NB4 (cell line): ENCODE measurements at regions not wholly inside any gene's neighbourhood (a gene's known extent, or its start where the extent isn't known, plus 50 kb on each side); places are given as distances from the start of the nearest gene placed in this dataset.

ENCODE experiments used
- DNase-seq: peaks from one replicate; pipeline ENCODE4 v3.0.0; 2010; ENCODE audit warnings: low read depth
- H3K4me3 ChIP-seq: one replicate; pipeline ENCODE4 v1.5.1; 2011; ENCODE audit warnings: mild to moderate bottlenecking, low read depth, low read length, moderate library complexity
- MYC ChIP-seq: IDR thresholded peaks from 2 replicates; pipeline ENCODE4 v1.6.1; 2011; ENCODE audit warnings: low read depth, low read length
- POLR2A ChIP-seq: IDR thresholded peaks from 2 replicates; pipeline ENCODE4 v1.6.1; 2011; ENCODE audit warnings: mild to moderate bottlenecking; ENCODE audit not compliant: insufficient read length; ENCODE audit errors: extremely low read depth
- TF ChIP-seq, protein P1 (sequence below): IDR thresholded peaks from one replicate; pipeline ENCODE4 v1.5.1; 2012; ENCODE audit warnings: low read depth, low read length
- TF ChIP-seq, protein P2 (sequence below): IDR thresholded peaks from 2 replicates; pipeline ENCODE4 v1.6.1; 2011; ENCODE audit warnings: low read depth, low read length

DNA sequence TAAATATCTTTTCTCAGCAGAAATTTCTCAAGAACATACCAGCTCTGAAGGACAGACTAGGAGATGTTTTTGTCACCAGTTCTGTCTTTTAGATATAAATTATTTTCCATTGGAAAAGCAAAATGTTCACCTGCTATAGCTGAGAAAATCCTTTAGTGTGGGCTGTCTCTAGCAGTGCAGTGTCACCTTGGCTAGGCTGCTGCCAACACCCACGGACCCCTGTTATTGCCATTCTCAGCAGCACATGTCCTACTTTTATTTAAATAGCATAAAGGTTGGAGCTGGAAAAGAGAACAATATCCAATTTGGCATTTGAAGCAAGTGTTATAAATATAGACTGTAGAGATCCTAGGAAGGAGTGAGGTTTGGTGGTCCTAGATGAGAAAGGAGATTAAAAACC is 156.4 kb downstream of the TPH2 start:
- DNase-seq: no peak
- TF ChIP-seq MYC (no peak), POLR2A (no peak)
- TF ChIP-seq, protein P1, sequence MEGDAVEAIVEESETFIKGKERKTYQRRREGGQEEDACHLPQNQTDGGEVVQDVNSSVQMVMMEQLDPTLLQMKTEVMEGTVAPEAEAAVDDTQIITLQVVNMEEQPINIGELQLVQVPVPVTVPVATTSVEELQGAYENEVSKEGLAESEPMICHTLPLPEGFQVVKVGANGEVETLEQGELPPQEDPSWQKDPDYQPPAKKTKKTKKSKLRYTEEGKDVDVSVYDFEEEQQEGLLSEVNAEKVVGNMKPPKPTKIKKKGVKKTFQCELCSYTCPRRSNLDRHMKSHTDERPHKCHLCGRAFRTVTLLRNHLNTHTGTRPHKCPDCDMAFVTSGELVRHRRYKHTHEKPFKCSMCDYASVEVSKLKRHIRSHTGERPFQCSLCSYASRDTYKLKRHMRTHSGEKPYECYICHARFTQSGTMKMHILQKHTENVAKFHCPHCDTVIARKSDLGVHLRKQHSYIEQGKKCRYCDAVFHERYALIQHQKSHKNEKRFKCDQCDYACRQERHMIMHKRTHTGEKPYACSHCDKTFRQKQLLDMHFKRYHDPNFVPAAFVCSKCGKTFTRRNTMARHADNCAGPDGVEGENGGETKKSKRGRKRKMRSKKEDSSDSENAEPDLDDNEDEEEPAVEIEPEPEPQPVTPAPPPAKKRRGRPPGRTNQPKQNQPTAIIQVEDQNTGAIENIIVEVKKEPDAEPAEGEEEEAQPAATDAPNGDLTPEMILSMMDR: no peak
- TF ChIP-seq, protein P2, sequence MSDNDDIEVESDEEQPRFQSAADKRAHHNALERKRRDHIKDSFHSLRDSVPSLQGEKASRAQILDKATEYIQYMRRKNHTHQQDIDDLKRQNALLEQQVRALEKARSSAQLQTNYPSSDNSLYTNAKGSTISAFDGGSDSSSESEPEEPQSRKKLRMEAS: no peak
- no peak overlapping the region for H3K4me3 ChIP-seq

DNA sequence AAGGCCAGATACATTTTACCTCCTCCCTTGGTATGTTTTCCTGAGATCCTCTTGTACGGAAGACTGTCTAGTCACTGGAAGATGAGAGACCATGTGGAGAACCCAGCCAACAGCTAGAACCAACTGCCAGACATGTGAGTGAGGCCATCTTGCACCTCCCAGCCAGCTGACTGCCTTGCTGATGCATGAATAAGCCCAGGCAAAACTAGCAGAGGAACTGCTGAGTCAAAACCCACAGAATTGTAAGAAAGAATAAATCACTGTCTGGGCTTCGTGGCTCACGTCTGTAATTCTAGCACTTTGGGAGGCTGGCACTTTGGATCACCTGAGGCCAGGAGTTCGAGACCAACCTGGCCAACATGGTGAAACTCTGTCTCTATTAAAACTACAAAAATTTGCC is 160.0 kb downstream of the TPH2 start:
- no peak overlapping the region for H3K4me3 ChIP-seq
- no peak for DNase-seq
- TF ChIP-seq MYC (no peak), POLR2A (no peak)
- TF ChIP-seq, protein P1: no peak
- TF ChIP-seq, protein P2: no peak

DNA sequence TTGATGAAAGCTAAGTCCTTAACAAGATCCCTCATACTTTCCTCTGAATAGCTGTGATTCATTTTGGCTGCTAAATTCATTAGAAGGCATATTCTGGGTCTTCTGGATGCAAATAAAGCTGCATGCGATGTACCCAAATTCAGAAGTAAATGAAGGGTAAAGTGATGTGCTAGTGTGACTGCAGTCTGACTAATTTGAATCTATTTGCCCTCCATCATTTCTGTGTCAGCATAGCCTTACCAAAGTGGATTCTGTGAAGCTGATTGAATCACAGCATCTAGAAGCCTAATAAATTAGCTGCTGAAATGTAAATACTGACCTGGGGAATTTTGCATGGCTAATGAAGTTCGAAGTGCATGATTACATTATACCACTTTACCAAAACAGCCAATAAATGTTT is 162.2 kb downstream of the TPH2 start:
- no peak for DNase-seq
- H3K4me3 ChIP-seq: no peak overlapping the region
- TF ChIP-seq, protein P1: no peak
- TF ChIP-seq POLR2A (no peak), MYC (no peak)
- TF ChIP-seq, protein P2: no peak

DNA sequence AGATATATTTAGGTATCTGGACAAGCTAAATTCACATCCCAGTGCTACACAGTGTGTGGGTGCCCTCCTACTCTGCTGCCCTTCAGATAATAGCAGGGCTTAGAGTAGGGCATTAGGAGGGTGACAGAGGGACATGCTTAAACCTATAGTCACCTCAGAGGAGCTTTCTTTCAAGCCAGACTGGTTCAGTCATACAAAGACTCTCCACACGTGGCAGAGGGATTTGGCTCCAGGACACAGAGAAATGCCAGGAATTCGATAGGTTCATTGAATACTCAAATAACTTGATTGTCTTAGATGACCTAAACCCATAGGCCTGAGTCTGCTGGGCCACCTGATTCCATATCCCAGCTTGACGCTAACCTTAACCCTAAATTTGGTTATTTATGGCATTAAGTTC is 163.5 kb downstream of the TPH2 start:
- no peak for DNase-seq
- no peak overlapping the region for H3K4me3 ChIP-seq
- TF ChIP-seq, protein P1: no peak
- TF ChIP-seq, protein P2: no peak
- no peak for TF ChIP-seq POLR2A
- TF ChIP-seq MYC: no peak

DNA sequence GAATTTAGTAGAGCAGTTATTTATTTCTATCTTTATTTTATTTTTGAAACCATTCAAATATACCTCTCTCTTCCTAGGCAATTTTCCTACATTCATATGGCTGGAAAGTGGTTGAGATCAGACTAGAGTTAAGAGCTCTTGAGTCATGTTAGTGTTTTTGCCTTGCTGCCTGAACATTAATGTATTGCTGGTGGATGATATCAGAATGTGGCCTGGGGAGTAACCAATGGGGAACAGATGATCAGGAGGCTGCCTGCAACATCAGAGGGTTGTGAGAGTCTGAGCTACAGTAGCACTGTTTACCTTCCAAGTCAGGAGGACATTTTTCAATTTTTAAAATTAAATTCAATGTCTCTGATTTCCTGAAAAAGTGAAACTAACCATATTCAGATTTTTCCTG is 166.3 kb upstream of the TRHDE start:
- DNase-seq: no peak
- no peak overlapping the region for H3K4me3 ChIP-seq

More for the DNA sequence above, 166.3 kb upstream of the TRHDE start:
- TF ChIP-seq MYC (no peak), POLR2A (no peak)
- TF ChIP-seq, protein P1: no peak
- TF ChIP-seq, protein P2: no peak
